Activated naive CD8-positive, alpha-beta T cell treated with anti-CD3 and anti-CD28 coated beads, Interleukin-2, amount 50 U/mL, for 16 hours (primary cell): ENCODE measurements at regions not wholly inside any gene's neighbourhood (a gene's known extent, or its start where the extent isn't known, plus 50 kb on each side); places are given as distances from the start of the nearest gene placed in this dataset.

Experiments
- DNase-seq: peaks from one replicate; pipeline ENCODE4 v3.0.0-alpha.2; 2020; ENCODE audit warnings: low read depth, low spot score

- DNase-seq = no peak
These were observed 1084.2 kb upstream of the TENM3 start for GRCh38 chr4:181158971-181159370.

DNA sequence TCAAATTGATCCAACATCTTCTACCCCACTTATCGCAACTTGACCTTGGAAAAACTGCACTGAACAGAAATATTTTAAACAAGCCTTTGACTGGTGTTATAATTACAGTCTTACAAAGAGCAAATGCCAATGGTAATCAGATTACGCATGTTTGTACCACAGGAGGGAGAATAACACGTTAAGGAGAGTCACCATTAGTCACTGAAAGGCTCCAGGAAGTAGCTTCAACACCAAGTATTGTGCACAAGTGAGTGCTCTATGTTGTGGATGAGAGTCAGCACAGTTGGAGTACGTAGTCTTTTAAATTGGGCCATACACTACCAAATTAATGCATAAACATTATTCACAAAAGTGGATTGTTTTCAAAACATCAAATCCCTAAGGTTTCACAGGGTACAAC, 1081.5 kb upstream of the TENM3 start:
- no peak for DNase-seq

GRCh38 chr4:181162266-181162665, 1080.9 kb upstream of the TENM3 start:
- DNase-seq = no peak

DNA sequence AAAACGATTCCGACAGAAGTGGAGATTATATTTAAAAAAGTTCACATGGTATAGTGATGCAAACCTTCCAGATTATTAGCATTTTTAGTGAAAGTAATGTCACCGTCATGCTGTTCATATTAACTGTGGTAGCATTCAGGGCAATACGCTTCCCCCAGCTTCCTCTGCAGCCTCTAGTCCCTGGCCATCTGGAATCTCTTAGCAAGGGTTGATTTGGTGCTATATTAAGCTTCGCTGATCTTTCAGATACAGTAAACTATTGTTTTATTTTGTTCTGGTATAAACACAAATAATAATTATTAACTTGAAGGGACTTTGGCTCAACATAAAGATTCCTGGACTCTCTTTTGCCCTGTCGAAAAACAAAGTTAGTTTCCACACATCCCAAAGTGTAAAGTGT, 1080.5 kb upstream of the TENM3 start:
- DNase-seq = no peak

DNA sequence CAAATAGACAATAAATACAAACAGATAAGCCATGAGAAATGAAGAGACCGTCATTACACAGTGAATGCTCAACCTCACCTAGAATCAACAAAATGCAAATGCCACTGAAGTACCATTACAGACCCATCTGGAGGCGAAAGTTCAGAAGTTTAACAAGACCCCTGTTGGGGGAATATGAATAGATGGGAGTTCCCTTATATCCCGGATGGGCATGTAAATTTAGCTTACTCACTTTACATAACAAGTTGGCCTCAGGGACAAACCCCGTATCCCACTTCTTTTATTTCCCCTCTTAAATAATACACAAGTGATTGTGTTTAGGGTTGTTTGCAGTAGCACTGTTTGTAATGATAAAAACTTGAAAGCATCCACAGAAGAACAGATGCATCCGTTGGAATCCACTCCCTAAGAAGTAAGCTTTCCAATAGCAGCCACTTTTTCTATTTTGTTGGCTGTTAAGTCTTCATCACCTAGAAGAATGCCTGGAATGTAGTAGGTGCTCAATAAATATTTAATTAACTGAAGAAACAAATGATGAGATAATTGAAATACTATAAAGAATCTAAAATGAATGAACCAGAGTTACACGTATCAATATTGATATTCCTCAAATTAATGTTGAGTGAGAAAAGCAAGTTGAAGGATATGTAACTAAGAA, 1076.3 kb upstream of the TENM3 start:
- no peak for DNase-seq

GRCh38 chr4:181168011-181168805, 1075.0 kb upstream of the TENM3 start:
- no peak for DNase-seq

GRCh38 chr4:181173046-181173445, 1070.2 kb upstream of the TENM3 start:
- no peak for DNase-seq

DNA sequence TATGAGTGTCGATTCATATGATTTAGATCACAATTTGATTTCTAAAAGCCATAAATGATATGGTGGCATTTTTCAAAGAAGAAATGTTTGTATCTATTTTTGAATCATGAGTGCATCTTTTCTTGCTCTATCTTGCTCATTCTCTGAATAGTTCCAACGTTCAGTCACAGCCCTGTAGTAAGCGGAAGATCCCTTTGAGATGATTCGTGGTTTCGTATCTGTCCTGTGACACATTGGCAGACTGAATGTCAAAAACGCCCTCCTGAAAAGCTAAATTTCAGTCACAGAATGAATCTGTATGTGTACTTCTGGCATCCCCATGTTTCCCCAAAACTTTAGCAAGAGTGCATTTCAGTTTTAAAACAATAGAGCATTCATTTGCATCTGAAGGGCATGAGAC, 1066.9 kb upstream of the TENM3 start:
- no peak for DNase-seq

DNA sequence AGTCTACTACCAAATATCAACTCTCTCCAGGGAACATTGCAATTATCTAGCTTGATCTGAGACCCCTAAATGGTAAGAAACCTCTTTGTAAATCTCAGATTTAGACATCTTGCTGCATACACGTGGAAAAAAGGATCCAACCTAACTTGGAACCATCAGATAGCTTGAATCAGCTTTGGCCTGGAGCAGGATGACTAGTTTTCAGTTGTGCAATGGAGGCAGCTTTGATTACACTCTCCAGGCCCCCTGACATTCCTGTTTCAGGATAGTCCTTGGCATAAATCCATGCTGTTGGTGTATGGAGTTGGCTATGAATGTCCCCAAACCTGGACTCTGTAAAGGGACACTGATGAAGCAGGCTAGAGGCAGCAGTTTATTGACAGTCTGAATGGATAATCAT, 1061.9 kb upstream of the TENM3 start:
- no peak for DNase-seq

GRCh38 chr4:181189751-181190150, 1053.5 kb upstream of the TENM3 start:
- DNase-seq = no peak

- no peak for DNase-seq
These were observed 1049.9 kb upstream of the TENM3 start for GRCh38 chr4:181193131-181193930.

DNA sequence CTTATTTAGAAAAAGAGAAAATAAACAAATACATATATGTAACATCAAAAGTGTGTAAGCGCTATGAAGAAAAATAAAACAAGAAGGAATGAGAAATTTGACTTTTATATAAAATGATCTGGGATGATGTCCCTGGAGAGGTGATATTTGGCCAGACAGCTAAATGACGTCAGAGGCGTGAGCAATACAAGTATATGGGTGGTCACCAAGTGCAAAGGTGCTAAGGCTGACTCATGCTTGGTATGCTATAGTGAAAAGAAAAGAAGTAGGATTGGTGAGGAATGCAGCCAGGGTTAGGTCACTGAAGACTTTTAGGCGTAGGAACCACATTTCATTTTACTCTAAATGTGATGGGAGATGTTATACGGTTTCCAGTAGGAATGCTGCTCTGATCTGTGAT, 1049.1 kb upstream of the TENM3 start:
- DNase-seq = no peak

- no peak for DNase-seq
These were observed 1043.1 kb upstream of the TENM3 start for GRCh38 chr4:181200076-181200475.

GRCh38 chr4:181202240-181202639, 1041.0 kb upstream of the TENM3 start:
- DNase-seq = no peak

- no peak for DNase-seq
These were observed 1039.1 kb upstream of the TENM3 start for GRCh38 chr4:181204109-181204508.

GRCh38 chr4:181213551-181213950, 1029.7 kb upstream of the TENM3 start:
- no peak for DNase-seq

GRCh38 chr4:181216501-181216900, 1026.7 kb upstream of the TENM3 start:
- no peak for DNase-seq

GRCh38 chr4:181219783-181220416, 1023.3 kb upstream of the TENM3 start:
- DNase-seq = no peak

GRCh38 chr4:181224852-181225251, 1018.4 kb upstream of the TENM3 start:
- DNase-seq = no peak

- no peak for DNase-seq
These were observed 1017.5 kb upstream of the TENM3 start for GRCh38 chr4:181225616-181226261.

DNA sequence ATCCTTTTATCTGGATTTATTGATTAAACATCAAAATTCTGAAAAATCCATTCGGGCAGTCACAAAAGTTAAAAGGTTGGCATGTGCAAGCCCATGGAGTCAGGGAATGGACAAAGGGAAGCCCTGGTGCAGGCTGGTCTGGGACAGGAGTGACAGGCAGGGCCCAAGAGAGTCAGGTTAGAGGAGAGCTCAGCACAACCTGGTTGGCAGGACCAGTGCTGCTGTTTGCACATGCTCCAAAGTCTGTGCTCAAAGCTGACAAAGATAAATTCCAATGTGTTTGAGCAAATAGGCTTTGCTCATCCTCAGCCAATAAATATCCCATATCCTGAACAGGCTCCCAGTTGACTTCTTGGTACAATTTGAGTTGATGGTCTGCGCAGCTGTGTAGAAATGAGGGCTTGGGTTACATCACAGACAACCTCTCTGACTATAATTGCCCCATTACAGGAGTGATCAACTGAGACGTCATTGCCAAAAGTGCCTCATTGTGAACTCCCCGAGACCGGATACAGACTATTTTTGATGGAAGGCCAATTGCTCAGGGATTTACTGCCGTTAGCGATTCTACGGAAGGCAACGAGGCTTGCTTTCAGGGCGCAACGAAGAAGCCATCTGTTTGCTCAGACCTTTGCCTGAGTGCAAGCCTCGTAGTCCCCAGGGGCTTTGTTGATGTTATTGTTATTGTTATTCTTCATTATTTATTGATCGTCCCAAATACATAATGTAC, 1008.1 kb upstream of the TENM3 start:
- DNase-seq = no peak
